HG02798 (cell line): ENCODE measurements at regions not wholly inside any gene's neighbourhood (a gene's known extent, or its start where the extent isn't known, plus 50 kb on each side); places are given as distances from the start of the nearest gene placed in this dataset.

ENCODE experiments used
- ATAC-seq: cut with Tn5 transposase; IDR thresholded peaks from one replicate; pipeline ENCODE4 v1.9.1; 2021; ENCODE audit warnings: mild to moderate bottlenecking; ENCODE audit not compliant: unreplicated experiment, poor library complexity

DNA sequence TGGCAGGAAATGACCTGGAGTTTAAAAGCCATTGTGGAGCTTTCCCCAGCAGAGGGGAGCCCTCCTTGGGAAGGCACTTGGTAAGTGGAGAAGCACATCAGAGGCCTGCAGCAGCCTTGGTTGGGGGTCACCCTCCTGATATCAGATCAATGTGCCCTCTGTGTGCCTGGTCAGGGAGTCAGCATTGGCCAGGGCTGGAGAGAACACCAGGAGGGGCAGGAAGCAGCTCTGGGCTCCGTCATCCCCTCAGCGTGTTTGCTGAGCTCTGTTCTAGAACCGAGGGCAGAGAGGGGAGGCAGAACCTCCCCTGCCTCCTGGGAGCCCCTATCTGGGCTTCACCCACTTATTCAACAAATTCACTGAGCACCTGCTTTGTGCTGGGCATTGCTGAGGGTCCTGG lies 846.0 kb downstream of the TBC1D22A start:
- no peak for ATAC-seq

DNA sequence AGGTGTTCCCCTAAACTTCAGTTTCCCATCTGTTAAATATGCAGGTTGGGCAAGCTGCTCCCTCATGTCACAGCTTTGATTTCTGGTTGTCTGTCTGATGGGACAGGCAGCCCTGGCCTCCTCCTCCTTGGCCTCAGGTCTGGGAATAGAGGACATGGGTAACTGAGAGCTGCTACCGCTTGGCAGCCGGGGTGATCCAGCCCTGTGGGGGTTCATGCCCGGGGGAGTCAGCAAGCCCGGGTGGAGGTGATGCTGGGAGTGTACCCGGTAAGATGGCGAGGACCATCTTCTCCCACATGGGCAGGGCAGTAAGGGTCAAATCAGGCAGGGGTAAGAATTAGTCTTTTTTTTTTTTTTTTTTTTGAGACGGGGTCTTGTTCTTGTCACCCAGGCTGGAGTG lies 845.0 kb downstream of the TBC1D22A start:
- no peak for ATAC-seq

DNA sequence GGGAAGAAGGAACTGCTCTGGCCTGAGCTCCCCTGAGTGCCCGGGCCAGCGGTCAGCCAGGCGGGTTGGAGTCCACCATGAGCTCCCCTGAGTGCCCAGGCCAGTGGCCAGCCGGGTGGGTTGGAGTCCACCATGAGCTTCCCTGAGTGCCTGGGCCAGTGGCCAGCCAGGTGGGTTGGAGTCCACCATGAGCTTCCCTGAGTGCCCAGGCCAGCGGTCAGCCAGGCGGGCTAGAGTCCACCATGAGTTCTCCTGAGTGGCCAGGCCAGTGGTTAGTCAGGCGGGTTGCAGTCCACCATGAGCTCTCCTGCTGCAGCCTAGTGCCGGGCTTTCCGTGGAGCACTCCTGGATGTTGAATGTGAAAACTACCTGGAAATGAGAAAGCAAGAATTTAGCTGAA lies 844.0 kb downstream of the TBC1D22A start:
- ATAC-seq: no peak

DNA sequence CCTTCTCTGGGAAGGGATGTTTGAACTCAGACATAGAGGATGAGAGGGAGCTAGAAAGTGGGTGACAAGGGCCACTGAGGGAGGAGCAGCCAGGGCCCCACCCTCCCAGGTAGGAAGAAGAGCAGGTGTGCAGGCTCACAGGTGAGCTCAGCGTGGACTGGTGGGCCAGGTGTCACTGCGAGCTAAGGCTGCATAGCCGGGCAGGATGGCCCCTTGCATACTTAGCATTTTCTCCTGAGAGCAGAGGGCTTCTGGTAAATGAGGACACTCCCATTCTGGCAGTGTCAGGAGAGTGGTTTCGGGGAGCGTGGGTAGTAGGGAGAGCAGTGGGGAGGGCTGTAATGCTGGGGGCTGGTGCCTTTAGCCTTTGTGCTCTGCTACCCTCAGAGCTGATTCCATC lies 843.4 kb downstream of the TBC1D22A start:
- no peak for ATAC-seq

DNA sequence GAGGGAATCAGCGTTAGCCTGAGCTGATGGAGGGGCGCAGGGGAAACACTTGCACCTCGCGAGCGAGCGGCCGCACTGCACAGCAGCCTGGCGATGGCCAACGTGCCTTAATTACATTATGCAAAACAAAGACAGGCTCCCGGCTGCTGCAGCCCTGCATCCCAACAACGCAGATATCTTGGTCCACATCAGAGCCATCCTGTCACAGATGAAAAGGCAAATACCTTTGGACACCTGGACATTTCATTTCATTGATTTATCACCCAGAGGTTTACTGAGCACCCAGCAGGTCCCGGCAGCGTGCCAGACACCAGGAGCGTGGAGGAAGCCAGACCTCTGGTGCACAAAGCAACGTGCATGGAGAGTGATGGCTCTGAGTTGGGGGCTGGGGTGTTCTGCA lies 843.0 kb downstream of the TBC1D22A start:
- no peak for ATAC-seq

DNA sequence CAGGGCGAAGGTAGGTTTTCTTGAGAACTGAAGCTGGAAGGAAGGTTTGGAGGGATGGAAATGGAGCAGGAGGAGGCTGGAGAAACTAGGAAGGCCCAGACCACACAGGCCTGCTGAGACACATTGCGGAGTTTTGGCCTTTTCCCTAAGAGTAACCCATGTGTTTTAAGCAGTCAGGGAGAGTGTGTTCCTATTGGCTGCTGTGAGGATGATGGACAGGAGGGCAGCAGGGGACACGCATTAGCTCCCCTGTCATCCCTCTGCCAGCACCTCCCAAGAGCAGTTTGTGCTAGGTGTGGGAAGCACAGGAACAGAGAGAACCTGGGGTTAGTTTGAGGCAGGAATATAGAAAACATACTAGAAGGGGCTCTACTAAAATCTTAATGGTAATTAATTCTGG lies 842.1 kb downstream of the TBC1D22A start:
- no peak for ATAC-seq

DNA sequence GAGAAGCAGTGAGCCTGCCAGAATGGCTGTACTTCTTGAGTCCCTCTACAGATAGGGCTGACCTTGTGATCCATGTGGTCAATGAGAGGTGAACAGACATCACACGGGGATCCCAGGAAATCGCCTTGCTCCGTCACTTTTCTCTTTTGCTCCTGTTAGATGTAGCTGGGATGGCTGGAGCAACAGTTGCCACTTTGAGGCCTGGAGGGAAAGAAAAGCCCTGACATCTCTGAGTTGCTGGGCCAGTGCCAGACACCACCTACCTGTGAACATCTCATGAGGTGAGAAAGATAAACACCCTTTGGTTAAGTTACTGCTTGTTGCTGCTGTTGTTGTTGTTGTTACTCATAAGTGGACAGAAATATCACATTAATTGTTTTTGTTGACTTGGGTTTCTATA lies 840.3 kb downstream of the TBC1D22A start:
- no peak for ATAC-seq

DNA sequence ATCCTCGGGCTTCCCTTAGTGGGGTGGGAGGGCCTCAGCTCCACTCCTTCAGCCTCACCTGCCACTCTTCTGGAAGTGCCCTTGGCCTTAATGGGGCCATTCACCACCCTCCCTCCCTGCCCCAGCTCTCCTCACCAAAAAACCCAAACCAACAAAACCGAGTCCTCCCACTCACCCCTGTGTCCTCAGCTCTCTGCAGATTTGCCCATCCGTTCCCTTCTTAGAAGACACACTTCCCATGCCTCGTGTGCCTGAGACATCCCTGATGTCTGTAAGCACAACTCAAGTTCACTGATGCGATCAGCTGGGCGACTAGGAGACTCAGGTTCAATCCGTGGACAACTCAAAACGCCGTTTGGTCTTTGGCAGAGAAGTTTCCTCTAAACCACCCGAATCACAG lies 839.2 kb downstream of the TBC1D22A start:
- ATAC-seq: no peak

DNA sequence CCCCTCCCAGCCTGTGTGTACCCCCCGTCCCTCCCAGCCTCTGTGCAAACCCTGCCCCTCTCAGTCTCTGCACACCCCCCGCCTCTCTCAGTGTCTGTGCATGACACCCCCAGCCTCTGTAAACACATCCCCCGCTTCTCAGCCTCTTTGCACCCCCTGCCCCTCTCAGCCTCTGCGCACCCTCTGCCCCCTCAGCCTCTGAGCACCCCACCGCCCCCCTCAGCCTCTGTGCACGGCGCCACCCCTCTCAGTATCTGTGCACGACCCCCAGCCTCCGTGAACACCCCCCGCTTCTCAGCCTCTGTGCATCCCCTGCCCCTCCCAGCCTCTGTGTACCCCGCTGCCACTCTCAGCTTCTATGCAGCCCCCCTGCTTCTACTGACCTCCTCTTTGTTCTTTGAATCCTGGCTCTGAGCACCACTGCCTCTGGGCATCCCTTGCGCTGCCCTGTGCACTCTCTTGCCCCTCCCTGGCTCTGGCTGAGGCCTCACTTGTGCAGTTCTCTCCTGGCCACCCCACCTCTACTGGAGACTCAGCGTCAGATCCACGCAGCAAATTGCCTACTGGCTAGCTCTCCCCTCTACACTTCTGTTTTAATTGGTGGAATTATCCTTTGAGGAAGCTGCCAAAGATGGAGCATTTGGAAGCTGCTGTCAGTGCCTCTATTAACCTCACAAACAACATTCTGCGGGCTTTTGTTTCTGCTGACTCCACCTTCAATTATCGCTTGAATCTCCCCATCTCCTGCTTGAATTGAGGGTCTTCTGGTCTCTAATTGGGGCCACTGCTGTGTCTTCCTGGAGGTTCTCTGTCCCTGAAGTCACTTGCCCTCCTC lies 838.6 kb downstream of the TBC1D22A start:
- ATAC-seq: no peak

DNA sequence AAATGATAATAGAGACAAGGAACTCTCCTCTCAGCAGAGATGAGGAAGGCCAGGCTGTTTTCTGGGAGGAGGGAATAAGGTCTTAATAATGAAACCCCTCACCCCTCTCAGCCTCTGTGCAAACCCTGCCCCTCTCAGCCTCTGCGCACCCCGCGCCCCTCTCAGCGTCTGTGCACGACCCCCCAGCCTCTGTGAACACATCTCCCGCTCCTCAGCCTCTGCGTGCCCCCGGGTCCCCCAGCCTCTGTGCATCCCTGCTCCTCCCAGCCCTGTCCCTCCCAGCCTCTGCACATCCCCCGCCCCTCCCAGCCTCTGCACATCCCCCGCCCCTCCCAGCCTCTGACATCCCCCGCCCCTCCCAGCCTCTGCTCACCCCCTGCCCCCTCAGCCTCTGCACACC lies 837.8 kb downstream of the TBC1D22A start:
- no peak for ATAC-seq

DNA sequence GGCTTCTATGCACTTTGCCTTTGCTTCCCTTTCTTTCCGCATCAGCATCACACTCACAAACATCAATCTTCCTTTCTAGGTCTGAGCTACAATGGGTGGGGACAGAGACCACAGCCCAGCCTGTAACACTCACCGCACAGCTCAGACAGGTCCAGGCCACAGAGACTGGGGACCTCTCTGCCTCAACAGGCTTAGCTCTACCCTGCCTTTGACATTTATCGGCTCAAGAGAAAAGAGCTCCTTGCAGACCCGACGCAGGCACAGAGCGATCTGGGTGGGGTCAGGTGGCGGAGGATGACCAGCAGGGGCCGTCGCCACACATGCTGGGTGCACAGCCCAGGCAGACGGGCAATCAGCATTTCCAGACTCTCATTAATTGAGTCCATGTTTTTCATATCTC lies 837.3 kb downstream of the TBC1D22A start:
- no peak for ATAC-seq

DNA sequence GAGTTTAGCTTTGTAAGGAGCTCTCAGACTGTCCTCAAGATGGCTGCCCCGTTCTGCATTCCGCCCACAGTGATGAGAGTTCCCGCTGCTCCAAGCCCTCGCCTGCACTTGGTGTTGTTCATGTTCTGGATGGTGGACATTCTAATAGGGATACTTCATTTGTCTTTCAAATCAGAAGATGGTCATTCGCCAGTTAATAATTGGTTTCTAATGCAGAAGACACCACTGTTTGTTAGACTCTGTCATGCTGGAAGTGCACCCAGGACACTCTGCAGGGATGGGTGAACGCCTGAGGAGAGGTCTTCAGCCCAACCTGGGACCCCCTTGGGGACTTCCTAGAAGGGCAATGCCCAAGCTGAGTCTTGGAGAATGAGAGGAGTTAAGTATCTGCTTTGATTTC lies 836.4 kb downstream of the TBC1D22A start:
- ATAC-seq: no peak

DNA sequence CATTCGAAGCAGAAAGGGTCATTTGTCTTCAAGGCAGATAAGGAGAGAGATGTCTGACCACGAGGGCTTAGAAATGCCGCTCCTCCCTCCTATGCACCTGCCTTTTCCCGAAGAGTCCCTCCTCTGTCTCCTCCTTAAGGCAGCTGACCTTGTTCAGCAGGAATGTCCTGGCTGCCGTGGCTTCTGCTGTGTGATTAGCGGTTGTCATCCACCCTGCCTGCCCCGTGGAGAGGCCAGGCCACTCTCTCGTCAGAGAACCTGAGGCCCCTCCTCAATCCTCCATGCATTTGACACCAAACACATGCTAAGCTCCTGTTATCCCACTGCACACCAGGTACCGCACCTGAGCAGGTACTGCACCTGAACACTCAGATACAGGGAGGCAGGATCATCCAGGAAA lies 834.6 kb downstream of the TBC1D22A start:
- no peak for ATAC-seq

DNA sequence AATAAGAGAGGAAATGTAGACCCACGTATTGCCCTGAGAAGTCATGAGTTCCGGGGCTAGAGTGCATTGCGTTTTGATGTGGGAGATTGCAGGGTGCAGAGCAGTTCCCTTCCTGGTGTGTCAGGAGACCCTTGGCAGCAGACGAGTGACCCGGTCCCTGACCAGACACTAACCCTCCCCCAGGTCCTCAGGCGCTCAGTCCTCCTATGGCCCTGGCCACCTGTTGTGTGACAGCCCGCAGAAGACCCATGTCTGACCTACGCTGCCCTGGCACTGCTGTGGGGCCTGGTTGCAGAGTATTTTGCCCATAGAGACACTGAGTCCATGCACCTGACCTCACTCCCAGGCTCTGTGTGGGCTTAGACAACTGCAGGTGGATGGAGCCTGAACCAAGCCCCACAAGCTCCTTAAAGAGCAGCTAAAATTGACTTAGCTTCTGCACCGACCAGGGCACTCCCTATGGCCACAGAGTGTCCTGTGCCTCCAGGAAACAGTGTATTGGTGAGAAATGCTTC lies 833.8 kb downstream of the TBC1D22A start:
- no peak for ATAC-seq

DNA sequence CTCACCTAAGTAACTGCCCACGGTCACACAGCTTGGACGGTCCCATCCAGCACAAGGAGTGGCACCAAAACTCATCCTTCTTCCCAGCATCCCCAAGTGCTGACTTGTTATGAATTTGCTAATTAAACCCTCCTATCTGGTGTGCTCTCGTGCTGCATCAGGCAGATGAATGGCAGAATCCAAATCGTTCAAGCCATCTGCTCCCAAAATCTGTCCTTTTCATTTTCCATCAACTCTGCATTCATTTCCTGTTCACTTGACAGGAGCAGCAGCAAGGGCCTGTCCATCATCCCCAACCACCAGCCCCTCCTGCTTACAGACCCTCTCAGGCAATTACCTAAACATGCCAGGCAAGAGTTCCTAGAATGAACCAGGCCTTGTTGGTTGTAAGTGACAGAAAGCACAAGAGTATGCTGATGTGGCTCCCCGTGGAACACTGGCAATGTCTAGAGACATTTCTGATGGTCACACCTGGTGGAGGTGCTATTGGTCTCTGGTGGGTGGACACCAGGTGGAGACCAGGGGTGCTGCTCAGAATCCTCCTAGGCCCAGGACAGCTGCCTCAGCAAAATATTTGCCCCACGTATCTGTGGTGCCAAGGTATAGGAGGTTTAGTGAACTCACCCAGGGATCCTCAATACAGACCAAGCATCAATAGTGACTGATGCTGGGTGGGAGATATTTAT lies 832.5 kb downstream of the TBC1D22A start:
- no peak for ATAC-seq

DNA sequence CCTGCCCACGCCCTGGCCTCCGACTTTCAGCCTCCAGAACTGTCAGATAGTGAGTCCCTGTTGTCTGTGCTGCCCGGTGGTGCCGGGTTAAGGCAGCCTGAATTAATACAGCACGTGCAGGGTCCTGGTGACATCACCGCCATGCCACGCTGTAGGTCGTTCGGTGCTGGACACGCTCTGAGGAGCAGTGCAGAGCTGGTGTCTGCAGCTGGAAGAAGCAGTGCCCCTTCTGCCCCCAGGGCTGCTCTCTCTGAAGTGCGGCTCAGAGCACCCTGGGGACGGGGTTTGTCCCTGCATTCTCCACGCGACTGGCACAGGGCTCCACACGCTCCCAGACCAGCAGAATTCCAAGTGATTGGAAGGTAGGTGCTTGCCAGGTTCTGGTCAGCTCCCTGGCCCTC lies 831.5 kb downstream of the TBC1D22A start:
- no peak for ATAC-seq

DNA sequence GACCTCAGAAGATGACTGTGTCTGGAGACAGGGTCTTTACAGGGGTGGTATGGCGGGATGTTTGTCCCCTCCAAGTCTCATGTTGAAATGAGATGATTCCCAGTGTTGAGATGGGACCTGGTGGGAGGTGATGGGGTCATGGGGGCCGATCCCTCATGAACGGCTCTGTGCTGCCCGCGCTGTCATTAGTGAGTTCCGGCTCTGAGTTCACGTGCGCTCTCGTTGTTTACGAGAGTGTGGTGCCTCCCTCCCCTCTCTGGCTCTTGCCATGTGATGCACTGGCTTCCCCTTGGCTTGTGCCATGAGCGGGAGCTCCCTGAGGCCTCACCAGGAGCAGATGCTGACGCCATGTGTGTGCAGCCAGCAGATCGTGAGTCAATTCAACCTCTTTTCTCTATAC lies 830.8 kb downstream of the TBC1D22A start:
- ATAC-seq: no peak

DNA sequence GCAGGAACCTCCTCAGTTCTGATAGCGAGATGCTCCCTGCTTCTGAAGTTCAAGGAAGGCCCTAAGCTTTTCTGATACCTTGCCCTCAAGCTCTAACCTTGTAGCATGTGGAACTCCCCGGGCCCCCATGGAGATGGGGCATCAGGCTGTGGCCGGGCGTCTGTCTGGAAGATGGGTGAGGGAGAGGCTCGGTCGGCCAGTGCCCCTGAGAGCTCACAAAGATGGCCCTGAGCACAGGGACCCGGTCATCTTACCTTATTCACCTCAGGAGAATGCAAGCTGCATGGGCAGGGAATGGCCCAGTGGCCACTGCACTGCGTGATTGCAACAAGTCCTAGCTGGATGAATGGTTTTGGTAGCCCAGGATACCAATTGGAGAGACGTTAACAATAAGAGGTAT lies 830.3 kb downstream of the TBC1D22A start:
- no peak for ATAC-seq

DNA sequence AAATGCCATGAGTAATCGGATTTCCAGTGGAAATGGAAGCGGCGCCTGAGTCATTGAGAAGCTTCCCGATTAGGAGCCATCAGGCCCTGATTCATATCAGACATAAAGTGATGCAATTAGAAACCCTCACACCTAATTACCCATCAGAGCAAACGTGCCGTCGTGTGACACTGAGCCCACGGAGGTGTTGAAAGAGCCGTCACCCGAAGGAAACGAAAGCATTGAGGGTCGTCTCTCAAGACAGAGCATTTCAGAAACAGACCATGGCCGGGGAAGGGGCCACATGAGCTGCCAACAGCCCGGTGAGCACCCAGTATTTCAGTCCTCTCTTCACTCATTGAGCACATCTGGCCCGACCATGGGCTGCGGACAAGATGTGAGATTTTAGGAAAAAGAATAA lies 829.3 kb downstream of the TBC1D22A start:
- ATAC-seq: no peak

DNA sequence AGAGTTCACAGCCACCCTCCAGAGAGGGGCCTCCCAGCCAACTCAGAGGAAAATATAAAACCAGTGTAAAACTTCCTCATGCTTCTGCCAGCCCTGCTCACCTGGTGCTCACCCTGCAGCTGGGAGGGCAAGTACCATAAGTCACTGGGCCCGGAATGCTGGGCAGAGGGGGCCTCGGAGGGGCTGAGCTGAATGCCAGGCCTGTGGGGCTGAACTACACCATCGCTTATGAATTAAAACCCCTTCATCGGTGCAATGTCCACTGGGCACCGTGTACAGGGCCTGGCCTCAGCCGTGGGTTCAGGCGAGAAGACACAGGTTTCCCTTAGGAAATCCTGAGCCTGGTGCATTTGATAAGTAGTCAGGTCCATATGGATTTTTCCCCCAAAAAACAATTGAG lies 828.6 kb downstream of the TBC1D22A start:
- ATAC-seq: no peak

DNA sequence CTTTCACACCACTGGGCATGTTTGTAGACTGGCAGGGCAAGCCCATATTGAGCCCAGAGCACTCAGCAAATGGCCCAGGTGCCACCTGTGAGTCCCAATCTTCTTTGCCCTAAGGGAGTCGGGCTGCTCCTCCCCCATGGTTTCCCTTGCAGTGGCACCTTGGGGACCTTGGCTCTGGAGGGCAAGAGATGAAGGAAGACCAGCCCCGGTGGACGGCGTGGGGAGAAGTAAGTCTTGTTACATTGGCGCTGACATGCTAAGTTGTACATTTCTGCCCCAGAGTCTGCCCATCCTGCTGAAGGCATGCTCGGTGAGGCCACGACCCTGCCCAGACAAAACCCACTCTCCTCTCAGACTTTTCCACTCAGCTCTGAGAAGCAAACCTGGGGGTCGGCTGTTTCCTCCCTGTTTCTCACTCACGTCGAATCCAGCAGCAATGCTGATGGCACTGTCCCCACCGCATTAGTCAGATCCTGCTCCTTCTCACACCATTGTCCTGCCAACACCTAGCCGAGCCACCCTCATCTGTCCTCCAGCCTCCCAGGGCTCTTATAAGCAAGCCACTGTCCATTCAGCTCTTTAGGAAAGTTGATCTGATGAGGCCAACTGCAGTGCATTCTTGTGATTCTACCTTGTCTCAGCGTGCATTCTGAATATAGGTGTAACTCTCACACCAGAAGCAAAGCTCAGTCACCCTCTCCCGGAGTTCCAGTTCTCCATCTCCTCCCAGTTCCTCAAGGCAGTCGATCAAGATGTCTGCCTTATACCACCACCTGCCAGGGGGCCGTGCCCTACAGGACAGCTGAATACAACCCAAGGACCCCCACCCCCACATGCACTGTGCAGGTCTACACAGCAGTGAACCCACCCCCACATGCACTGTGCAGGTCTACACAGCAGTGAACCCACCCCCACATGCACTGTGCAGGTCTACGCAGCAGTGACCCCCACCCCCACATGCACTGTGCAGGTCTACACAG lies 827.1 kb downstream of the TBC1D22A start:
- ATAC-seq: no peak
